GM13976 (cell line): ENCODE measurements at regions not wholly inside any gene's neighbourhood (a gene's known extent, or its start where the extent isn't known, plus 50 kb on each side); places are given as distances from the start of the nearest gene placed in this dataset.
"Not testable (repeated sequence)": the region's sequence is repeated elsewhere in the genome, so short reads cannot be mapped to it uniquely, and the experiment has no call there.

Source experiments
- DNase-seq: peaks from one replicate; pipeline ENCODE4 v3.0.0; 2012; ENCODE audit warnings: low spot score
- CTCF ChIP-seq: IDR thresholded peaks from 2 replicates; pipeline ENCODE4 v1.5.1; 2012; ENCODE audit warnings: borderline replicate concordance, mild to moderate bottlenecking; ENCODE audit not compliant: insufficient read depth; ENCODE audit errors: extremely low read depth, missing control alignments, control extremely low read depth
- in situ Hi-C: fragments of 300-500 bp; cut with MboI; formaldehyde crosslinking; loops from one replicate; pipeline ENCODE4 v1.12.0; 2022; ENCODE audit warnings: low sequenced_read_pairs, mixed read lengths, inconsistent platforms; ENCODE audit not compliant: unreplicated experiment

GRCh38 chr4:1544861-1545281 is 138.6 kb upstream of the NKX1-1 start:
- no peak for DNase-seq
- in situ Hi-C loops: no loop called here
- no peak for TF ChIP-seq CTCF

DNA sequence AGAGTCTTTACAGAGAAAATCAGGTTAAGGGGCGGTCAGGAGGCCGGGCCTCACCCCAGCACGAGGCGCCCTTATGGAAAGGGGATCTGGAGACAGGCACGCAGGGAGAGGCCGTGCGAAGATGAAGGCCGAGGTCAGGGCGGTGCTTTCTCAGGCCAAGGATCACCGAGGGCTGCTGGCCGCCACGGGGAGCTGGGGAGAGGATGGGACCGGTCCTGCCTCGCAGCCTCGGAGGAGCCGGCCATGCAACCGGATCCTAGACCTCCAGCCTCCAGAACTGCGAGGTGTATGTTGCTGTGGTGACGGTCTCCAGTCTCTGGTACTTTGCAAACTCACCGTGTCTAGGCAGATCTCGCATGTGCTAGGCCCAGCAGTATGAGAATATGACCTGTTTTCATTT is 138.2 kb upstream of the NKX1-1 start:
- DNase-seq, in situ Hi-C loops: not testable (repeated sequence)

DNA sequence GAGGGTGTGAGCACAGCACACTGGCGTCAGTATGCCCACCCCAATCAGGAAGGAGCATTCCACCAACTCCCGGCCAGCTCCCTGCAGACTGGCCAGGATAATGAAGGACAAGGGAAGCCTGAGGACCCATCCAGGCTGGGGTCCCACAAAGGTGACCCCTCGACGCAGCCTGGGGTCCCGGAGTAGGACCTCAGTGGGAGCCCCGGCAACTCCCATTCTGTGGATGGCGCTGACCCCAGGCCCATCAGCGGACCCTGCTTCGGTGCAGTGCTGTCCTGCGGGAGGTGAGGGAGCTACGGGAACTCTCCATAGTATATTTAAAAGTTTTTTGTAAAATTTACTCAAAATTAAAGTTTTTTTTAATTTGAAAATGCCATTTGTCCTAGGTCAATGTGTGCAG is 137.7 kb upstream of the NKX1-1 start:
- DNase-seq: no peak
- in situ Hi-C loops: no loop called here
- TF ChIP-seq CTCF: no peak

DNA sequence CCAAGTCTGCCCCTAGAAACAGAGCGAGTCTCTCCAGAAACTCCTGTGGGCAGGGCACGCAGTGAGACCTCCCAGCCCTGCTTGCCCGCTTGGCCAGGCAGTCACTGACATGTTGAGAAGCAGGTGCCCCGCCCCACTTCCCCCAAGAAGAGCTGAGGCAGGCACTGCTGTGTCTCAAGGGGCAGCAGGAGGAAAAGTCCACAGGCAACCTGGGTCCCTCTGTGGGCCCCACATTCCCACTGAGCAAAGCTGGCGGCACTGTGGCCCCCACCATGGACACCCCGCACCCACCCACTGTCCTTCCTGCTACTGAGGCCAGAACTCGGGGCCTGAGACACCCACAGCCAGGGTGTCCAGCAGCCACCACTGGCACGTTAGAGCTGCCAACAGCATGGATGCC is 137.3 kb upstream of the NKX1-1 start:
- TF ChIP-seq CTCF: no peak
- no peak for DNase-seq
- in situ Hi-C loops: no loop called here

DNA sequence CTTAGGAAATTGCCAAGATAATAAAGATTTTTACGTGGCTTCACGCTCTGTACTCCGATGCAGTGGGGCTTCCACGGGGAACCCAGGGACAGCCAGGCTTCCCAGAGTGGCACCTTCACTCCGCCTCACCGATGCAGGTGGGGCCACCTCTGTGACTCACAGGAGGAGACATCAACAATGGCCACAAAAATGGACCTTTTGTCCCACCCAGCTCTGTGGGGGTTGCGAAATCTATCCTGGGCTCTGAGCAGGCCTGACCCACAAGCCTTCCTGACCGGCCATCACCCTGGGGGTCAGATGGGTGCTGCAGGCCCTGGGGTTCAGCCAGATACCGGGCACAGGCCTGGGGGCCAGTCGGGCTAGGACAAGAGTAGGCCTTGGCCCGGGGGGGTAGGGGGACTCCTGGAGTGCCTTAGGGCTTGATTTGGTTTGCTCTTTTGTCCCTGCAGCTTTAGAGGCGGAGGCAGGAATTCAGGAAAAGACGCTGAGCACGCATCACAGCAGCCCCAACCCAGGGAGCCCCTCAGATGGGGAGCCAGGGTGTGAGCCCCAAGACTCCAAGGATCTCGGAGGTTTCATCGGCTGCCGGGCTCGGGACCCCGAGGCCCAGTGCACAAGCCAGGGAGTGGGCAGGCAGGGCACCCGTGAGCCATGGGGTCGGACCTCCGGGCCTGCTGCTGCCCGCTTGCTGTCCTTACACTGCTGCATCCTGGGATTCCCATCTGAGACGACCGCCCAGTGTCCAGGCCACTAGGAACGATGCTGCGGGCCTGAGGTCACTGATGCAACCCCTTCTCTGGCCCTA is 136.5 kb upstream of the NKX1-1 start:
- TF ChIP-seq CTCF: no peak
- in situ Hi-C loops: no loop called here
- DNase-seq: no peak

DNA sequence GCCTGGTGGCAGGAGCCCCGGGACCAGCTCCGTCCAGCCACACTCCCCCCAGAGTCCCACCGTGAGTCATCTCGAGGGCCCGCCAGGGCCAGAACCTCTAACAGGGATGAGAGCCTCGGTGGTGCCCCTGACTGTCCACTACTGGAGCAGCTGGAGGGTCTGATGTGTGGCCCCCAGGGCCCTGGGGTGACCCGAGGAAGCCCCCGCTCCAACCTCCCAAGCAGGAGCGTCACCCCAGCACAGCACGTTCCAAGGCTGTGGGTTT is 135.9 kb upstream of the NKX1-1 start:
- TF ChIP-seq CTCF: no peak
- no peak for DNase-seq
- in situ Hi-C loops: no loop called here

DNA sequence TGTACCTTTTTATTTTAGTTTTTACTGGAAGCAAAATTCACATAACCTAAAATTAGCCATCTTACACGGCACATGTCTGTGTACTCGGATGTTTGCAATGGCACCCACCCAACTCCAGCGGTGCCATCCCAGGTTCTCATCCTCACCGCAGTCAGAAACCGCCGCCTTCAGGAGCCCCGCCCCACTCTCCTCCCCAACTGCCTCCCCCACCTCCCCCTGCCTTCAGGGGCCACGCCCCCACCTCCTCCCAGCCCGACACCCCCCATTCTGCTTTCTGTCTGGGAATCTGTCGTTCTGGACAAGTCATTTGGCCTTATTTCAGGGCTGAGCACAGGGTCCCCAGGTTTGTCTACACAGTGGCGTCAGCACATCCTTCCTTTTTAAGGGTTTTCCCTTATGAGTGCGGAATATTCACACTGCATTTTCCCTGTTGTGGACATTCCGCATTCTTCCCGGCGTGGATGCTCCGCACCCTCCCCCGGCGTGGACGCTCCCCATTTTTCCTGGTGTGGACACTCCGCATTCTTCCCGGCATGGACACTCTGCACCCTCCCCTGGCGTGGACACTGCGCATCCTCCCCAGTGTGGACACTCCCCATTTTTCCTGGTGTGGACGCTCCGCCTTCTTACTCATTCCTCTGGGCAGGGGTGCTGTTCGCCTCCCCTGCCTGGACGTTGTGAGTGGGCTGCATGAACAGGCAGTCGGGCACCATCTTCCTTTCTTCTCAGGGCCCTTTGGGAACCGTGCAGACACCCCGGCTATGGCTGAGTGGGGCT is 135.4 kb upstream of the NKX1-1 start:
- in situ Hi-C loops: no loop called here
- no peak for TF ChIP-seq CTCF

More for the DNA sequence above, 135.4 kb upstream of the NKX1-1 start:
- no peak for DNase-seq
